ENCODE measurements at regions not wholly inside any gene's neighbourhood (a gene's known extent, or its start where the extent isn't known, plus 50 kb on each side); places are given as distances from the start of the nearest gene placed in this dataset.

DNA sequence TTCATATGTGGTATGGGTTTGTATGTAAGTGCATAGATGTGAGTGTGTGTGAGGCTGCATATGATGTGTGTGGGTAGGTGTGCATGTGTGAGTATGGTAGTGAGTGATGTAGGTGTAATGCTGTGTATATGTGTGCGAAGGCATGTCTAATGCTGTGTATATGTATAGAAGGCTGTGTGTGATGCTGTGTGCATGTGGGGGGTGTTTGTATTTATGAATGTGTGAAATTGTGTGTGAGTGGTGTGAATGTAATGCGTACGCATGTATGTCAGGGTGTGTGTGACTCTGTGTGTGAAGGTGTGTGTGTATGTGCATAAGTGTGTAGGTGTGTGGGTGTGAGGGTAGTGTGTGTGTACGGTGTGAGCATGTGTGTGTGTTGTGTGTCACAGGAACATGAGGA is 300.0 kb downstream of the OMA1 start:
- H3K27ac ChIP-seq (ENCODE audit: low read length): no peak overlapping the region
- H3K79me2 ChIP-seq (ENCODE audit: low read length): no peaks in the 10 kb centered on the region
- POLR2A ChIA-PET (ENCODE audit: unreplicated experiment): no interaction called here
- no peak overlapping the region for H3K4me2 ChIP-seq (ENCODE audit: low read length)
- CTCF ChIA-PET: no interaction called here
- H4K20me1 ChIP-seq (ENCODE audit: low read length): no peaks in the 10 kb centered on the region
- no peaks in the 10 kb centered on the region for H3K9me3 ChIP-seq (ENCODE audit: low read length)
- no peak overlapping the region for H2AFZ ChIP-seq (ENCODE audit: low read length)
- intact Hi-C loops (cut with micrococcal nuclease): no loop called here
- no peaks in the 10 kb centered on the region for H3F3A ChIP-seq (ENCODE audit: low read length, unreplicated experiment)
- H3K36me3 ChIP-seq (ENCODE audit: low read depth, low read length): no peaks in the 10 kb centered on the region
- no peak for TF ChIP-seq EZH2 (IDR thresholded peaks at IDR 0.05; ENCODE audit: low read length, unreplicated experiment)
- no peak for TF ChIP-seq EZH2phosphoT487 (IDR thresholded peaks at IDR 0.05; ENCODE audit: borderline replicate concordance, low read length)
- TF ChIP-seq, protein P1, sequence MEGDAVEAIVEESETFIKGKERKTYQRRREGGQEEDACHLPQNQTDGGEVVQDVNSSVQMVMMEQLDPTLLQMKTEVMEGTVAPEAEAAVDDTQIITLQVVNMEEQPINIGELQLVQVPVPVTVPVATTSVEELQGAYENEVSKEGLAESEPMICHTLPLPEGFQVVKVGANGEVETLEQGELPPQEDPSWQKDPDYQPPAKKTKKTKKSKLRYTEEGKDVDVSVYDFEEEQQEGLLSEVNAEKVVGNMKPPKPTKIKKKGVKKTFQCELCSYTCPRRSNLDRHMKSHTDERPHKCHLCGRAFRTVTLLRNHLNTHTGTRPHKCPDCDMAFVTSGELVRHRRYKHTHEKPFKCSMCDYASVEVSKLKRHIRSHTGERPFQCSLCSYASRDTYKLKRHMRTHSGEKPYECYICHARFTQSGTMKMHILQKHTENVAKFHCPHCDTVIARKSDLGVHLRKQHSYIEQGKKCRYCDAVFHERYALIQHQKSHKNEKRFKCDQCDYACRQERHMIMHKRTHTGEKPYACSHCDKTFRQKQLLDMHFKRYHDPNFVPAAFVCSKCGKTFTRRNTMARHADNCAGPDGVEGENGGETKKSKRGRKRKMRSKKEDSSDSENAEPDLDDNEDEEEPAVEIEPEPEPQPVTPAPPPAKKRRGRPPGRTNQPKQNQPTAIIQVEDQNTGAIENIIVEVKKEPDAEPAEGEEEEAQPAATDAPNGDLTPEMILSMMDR (conservative IDR thresholded peaks at IDR 0.05; ENCODE audit: low read depth, low read length): no peak
- H3K27me3 ChIP-seq (ENCODE audit: low read length): peaks cover 17% of the 10 kb centered on the region
- no TSS peak for BruUV-seq (replicated peaks)
- no peak overlapping the region for H3K9ac ChIP-seq (ENCODE audit: low read length)
- H3K4me1 ChIP-seq (ENCODE audit: insufficient read depth, low read length): no peaks in the 10 kb centered on the region
- no peak for DNase-seq
- H3K9me2 ChIP-seq (replicated peaks; ENCODE audit: low read length): no peaks in the 10 kb centered on the region
- no peak for ATAC-seq
- H3K4me3 ChIP-seq (ENCODE audit: low read length): no peak overlapping the region

DNA sequence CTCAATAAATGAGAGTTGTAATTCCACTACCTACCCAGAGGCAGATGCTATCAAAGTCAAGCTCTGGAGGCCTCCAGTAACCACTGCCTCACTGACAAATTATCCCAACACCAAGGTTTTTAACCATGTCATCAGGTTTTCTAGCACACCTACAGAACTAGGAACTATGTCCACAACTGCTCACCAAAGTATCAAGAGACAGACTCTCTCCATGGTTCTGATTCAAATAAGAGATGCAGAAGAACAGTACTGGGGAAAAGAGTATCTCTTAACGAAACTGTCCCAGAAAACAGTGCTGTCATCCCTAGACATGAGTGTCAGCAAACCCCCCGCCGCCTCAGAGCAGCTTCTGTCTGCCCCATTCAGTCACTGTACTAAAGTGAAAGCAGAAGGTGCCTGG is 301.7 kb downstream of the OMA1 start:
- Histone ChIP-seq H3K4me2 (ENCODE audit: low read length) (no peak overlapping the region), H3K4me3 (ENCODE audit: low read length) (no peak overlapping the region), H3K36me3 (ENCODE audit: low read depth, low read length) (no peaks in the 10 kb centered on the region), H3K4me1 (ENCODE audit: insufficient read depth, low read length) (no peaks in the 10 kb centered on the region), H3K9ac (ENCODE audit: low read length) (no peak overlapping the region), H3K9me2 (replicated peaks; ENCODE audit: low read length) (no peaks in the 10 kb centered on the region), H3K9me3 (ENCODE audit: low read length) (no peaks in the 10 kb centered on the region), H2AFZ (ENCODE audit: low read length) (no peak overlapping the region), H4K20me1 (ENCODE audit: low read length) (no peaks in the 10 kb centered on the region), H3K27me3 (ENCODE audit: low read length) (peaks cover 17% of the 10 kb centered on the region), H3K27ac (ENCODE audit: low read length) (no peak overlapping the region), H3K79me2 (ENCODE audit: low read length) (no peaks in the 10 kb centered on the region), H3F3A (ENCODE audit: low read length, unreplicated experiment) (no peaks in the 10 kb centered on the region)
- no peak for ATAC-seq
- no peak for DNase-seq
- POLR2A ChIA-PET (ENCODE audit: unreplicated experiment): no interaction called here
- CTCF ChIA-PET: no interaction called here
- intact Hi-C loops (cut with micrococcal nuclease): no loop called here
- BruUV-seq (replicated peaks): no TSS peak
- TF ChIP-seq EZH2phosphoT487 (IDR thresholded peaks at IDR 0.05; ENCODE audit: borderline replicate concordance, low read length) (no peak), EZH2 (IDR thresholded peaks at IDR 0.05; ENCODE audit: low read length, unreplicated experiment) (no peak)
- TF ChIP-seq, protein P1 (conservative IDR thresholded peaks at IDR 0.05; ENCODE audit: low read depth, low read length): no peak

DNA sequence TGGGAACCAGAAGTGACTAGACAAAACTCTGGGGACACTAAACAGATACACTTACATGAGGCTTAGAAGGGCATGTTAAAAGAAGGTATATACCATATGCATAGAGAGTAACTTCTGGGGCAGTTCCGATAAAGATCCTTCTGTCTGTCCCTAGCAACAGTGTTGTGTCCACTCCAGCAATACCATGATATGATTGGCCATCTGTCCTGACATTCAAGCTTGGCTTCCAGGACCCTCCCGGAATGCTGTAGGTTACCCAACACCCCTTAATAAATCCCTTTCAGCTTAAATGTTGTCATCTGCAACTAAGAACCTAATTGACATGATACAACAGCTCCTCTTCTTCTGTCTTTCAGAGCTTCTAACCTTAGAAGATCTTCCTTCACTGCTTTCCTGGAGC is 307.7 kb downstream of the OMA1 start:
- intact Hi-C loops (cut with micrococcal nuclease): no loop called here
- no peak overlapping the region for H3K27ac ChIP-seq (ENCODE audit: low read length)
- no peaks in the 10 kb centered on the region for H3K9me3 ChIP-seq (ENCODE audit: low read length)
- DNase-seq (no peak), ATAC-seq (no peak)
- H2AFZ ChIP-seq (ENCODE audit: low read length): no peak overlapping the region
- H3F3A ChIP-seq (ENCODE audit: low read length, unreplicated experiment): no peaks in the 10 kb centered on the region
- H3K4me2 ChIP-seq (ENCODE audit: low read length): no peak overlapping the region
- ChIA-PET CTCF (no interaction called here), POLR2A (ENCODE audit: unreplicated experiment) (no interaction called here)
- H3K36me3 ChIP-seq (ENCODE audit: low read depth, low read length): no peaks in the 10 kb centered on the region
- no peaks in the 10 kb centered on the region for H3K4me1 ChIP-seq (ENCODE audit: insufficient read depth, low read length)
- no peaks in the 10 kb centered on the region for H3K79me2 ChIP-seq (ENCODE audit: low read length)
- H3K4me3 ChIP-seq (ENCODE audit: low read length): no peak overlapping the region
- peaks cover 12% of the 10 kb centered on the region for H3K27me3 ChIP-seq (ENCODE audit: low read length)
- H3K9ac ChIP-seq (ENCODE audit: low read length): no peak overlapping the region
- BruUV-seq (replicated peaks): no TSS peak
- TF ChIP-seq, protein P1 (conservative IDR thresholded peaks at IDR 0.05; ENCODE audit: low read depth, low read length): no peak
- no peak for TF ChIP-seq EZH2 (IDR thresholded peaks at IDR 0.05; ENCODE audit: low read length, unreplicated experiment)
- TF ChIP-seq EZH2phosphoT487 (IDR thresholded peaks at IDR 0.05; ENCODE audit: borderline replicate concordance, low read length): no peak
- no peaks in the 10 kb centered on the region for H4K20me1 ChIP-seq (ENCODE audit: low read length)
- H3K9me2 ChIP-seq (replicated peaks; ENCODE audit: low read length): no peaks in the 10 kb centered on the region

All from PC-3 (cell line).